ENCODE measurements at regions not wholly inside any gene's neighbourhood (a gene's known extent, or its start where the extent isn't known, plus 50 kb on each side); places are given as distances from the start of the nearest gene placed in this dataset.

GRCh38 chr7:18420748-18421147 lies 74.8 kb upstream of the HDAC9 start:
- TF ChIP-seq CTCF (IDR thresholded peaks at IDR 0.05) (no peak), POLR2A (IDR thresholded peaks at IDR 0.05) (no peak)

Data from Peyer's patch (tissue), 4 donors.